WTC11 (cell line): ENCODE measurements at regions not wholly inside any gene's neighbourhood (a gene's known extent, or its start where the extent isn't known, plus 50 kb on each side); places are given as distances from the start of the nearest gene placed in this dataset.

ENCODE experiments used
- ATAC-seq: fragments of 200-7000 bp; cut with Tn5 transposase; 2 replicates; pipeline ENCODE4 v1.10.0; 2021; ENCODE audit warnings: mild to moderate bottlenecking, moderate library complexity
- CTCF ChIA-PET: fragments of 300-600 bp; sonication (Branson Sonifier 250); formaldehyde crosslinking; loops from one replicate; lab custom pipeline; 2021; ENCODE audit warnings: antibody characterized with exemption; lab: Charles Lee
- POLR2A ChIA-PET: fragments of 350-600 bp; sonication (Branson Sonifier 250); formaldehyde crosslinking; loops from one replicate; lab custom pipeline; 2021; ENCODE audit warnings: antibody characterized with exemption; lab: Charles Lee
- DNase-seq: peaks from one replicate; pipeline ENCODE4 v3.0.0; 2021; ENCODE audit warnings: low spot score
- H3K27ac Mint-ChIP-seq: 2 replicates; pipeline ENCODE4 v1.8.0; 2021; ENCODE audit warnings: mixed read lengths
- H3K27me3 Mint-ChIP-seq: 2 replicates; pipeline ENCODE4 v1.8.0; 2021; ENCODE audit warnings: low read depth, mild to moderate bottlenecking, moderate library complexity, mixed read lengths
- H3K36me3 Mint-ChIP-seq: 2 replicates; pipeline ENCODE4 v1.8.0; 2021; ENCODE audit warnings: mixed read lengths
- H3K4me1 Mint-ChIP-seq: 2 replicates; pipeline ENCODE4 v1.8.0; 2022; ENCODE audit warnings: mixed read lengths
- H3K4me3 Mint-ChIP-seq: 2 replicates; pipeline ENCODE4 v1.8.0; 2021; ENCODE audit warnings: mild to moderate bottlenecking, moderate library complexity, mixed read lengths
- H3K9me3 Mint-ChIP-seq: 2 replicates; pipeline ENCODE4 v1.8.0; 2021; ENCODE audit warnings: mixed read lengths
- ATF2 ChIP-seq: sonication (generic); formaldehyde crosslinking; IDR thresholded peaks from 2 replicates; pipeline ENCODE4 v1.8.1; 2022; ENCODE audit warnings: low read depth, missing genetic modification reagents, borderline replicate concordance
- ATF3 ChIP-seq: sonication (generic); formaldehyde crosslinking; conservative IDR thresholded peaks from 2 replicates; pipeline ENCODE4 v1.8.1; 2022; ENCODE audit warnings: mild to moderate bottlenecking, missing genetic modification reagents
- CTCF ChIP-seq: fragments of 200-600 bp; IDR thresholded peaks from 2 replicates; pipeline ENCODE4 v1.8.0; 2022; ENCODE audit warnings: antibody characterized with exemption
- E2F5 ChIP-seq: sonication (generic); formaldehyde crosslinking; IDR thresholded peaks from 2 replicates; pipeline ENCODE4 v1.8.1; 2022; ENCODE audit warnings: mild to moderate bottlenecking, moderate library complexity, missing genetic modification reagents
- ELF4 ChIP-seq: sonication (generic); formaldehyde crosslinking; IDR thresholded peaks from 2 replicates; pipeline ENCODE4 v1.8.1; 2022; ENCODE audit warnings: low read depth, mild to moderate bottlenecking, moderate library complexity, missing genetic modification reagents
- ESRRA ChIP-seq: sonication (generic); formaldehyde crosslinking; IDR thresholded peaks from 2 replicates; pipeline ENCODE4 v1.8.1; 2022; ENCODE audit warnings: mild to moderate bottlenecking, missing genetic modification reagents, borderline replicate concordance
- FOXP4 ChIP-seq: sonication (generic); formaldehyde crosslinking; IDR thresholded peaks from 2 replicates; pipeline ENCODE4 v1.8.0; 2022; ENCODE audit warnings: mild to moderate bottlenecking, missing genetic modification reagents
- GRHL2 ChIP-seq: fragments of 250-450 bp; sonication (Bioruptor Pico); IDR thresholded peaks from 2 replicates; pipeline ENCODE4 v1.8.0; 2022; ENCODE audit warnings: mild to moderate bottlenecking, moderate library complexity; ENCODE audit not compliant: insufficient replicate concordance, severe bottlenecking
- GTF2I ChIP-seq: fragments of 250-450 bp; sonication (Bioruptor Pico); conservative IDR thresholded peaks from 2 replicates; pipeline ENCODE4 v1.4.0; 2021; ENCODE audit warnings: mild to moderate bottlenecking
- HMGXB4 ChIP-seq: sonication (generic); formaldehyde crosslinking; IDR thresholded peaks from 2 replicates; pipeline ENCODE4 v1.8.1; 2023; ENCODE audit warnings: mild to moderate bottlenecking, moderate library complexity, missing genetic modification reagents
- MLX ChIP-seq: sonication (generic); formaldehyde crosslinking; IDR thresholded peaks from 2 replicates; pipeline ENCODE4 v1.8.1; 2023; ENCODE audit warnings: mild to moderate bottlenecking, missing genetic modification reagents, moderate library complexity
- MXD4 ChIP-seq: fragments of 250-450 bp; sonication (Bioruptor Pico); IDR thresholded peaks from 2 replicates; pipeline ENCODE4 v1.8.0; 2021; ENCODE audit warnings: mild to moderate bottlenecking, moderate library complexity, borderline replicate concordance
- NFYB ChIP-seq: sonication (generic); formaldehyde crosslinking; conservative IDR thresholded peaks from 2 replicates; pipeline ENCODE4 v1.8.0; 2022; ENCODE audit warnings: low read depth, missing genetic modification reagents
- TEAD1 ChIP-seq: sonication (generic); formaldehyde crosslinking; IDR thresholded peaks from 2 replicates; pipeline ENCODE4 v1.8.0; 2022; ENCODE audit warnings: mild to moderate bottlenecking, missing genetic modification reagents
- TP53 ChIP-seq: sonication (generic); formaldehyde crosslinking; IDR thresholded peaks from 2 replicates; pipeline ENCODE4 v1.8.1; 2023; ENCODE audit warnings: mild to moderate bottlenecking, missing genetic modification reagents
- ZNF121 ChIP-seq: sonication (generic); formaldehyde crosslinking; IDR thresholded peaks from 2 replicates; pipeline ENCODE4 v1.8.0; 2023; ENCODE audit warnings: missing genetic modification reagents
- ZNF232 ChIP-seq: sonication (generic); formaldehyde crosslinking; IDR thresholded peaks from 2 replicates; pipeline ENCODE4 v1.8.0; 2022; ENCODE audit warnings: mild to moderate bottlenecking, missing genetic modification reagents
- ZNF281 ChIP-seq: sonication (generic); formaldehyde crosslinking; IDR thresholded peaks from 2 replicates; pipeline ENCODE4 v1.8.0; 2023; ENCODE audit warnings: mild to moderate bottlenecking, missing genetic modification reagents
- ZNF396 ChIP-seq: fragments of 250-450 bp; sonication (Bioruptor Pico); IDR thresholded peaks from 2 replicates; pipeline ENCODE4 v1.8.0; 2021; ENCODE audit warnings: mild to moderate bottlenecking, moderate library complexity, borderline replicate concordance
- ZNF416 ChIP-seq: fragments of 250-450 bp; sonication (Bioruptor Pico); IDR thresholded peaks from 2 replicates; pipeline ENCODE4 v1.9.0; 2021; ENCODE audit warnings: mild to moderate bottlenecking, inconsistent platforms

- no peak for TF ChIP-seq E2F5 (CRISPR knock-in tag)
- no peak for TF ChIP-seq TP53 (CRISPR knock-in tag)
- no peak for TF ChIP-seq ELF4
- TF ChIP-seq ZNF416 (CRISPR knock-in tag) = no peak
- no peak for TF ChIP-seq MLX (CRISPR knock-in tag)
- TF ChIP-seq, all 79 proteins: peak for 0
Observed at GRCh38 chr4:81789158-81789557, 317.5 kb upstream of the RASGEF1B start (continued).

- no peak overlapping the region for H3K4me3 Mint-ChIP-seq
- H3K36me3 Mint-ChIP-seq = no peaks in the 10 kb centered on the region
- H3K4me1 Mint-ChIP-seq = no peaks in the 10 kb centered on the region
- ChIA-PET CTCF (interaction anchor here (0.8 to 1.0 kb wide), 2 partner anchors 315 to 320 kb away, joined by 3 read pairs; partner anchors contain the start of gene RASGEF1B), POLR2A (no interaction called here)
- no peak for TF ChIP-seq TEAD1 (CRISPR knock-in tag)
- TF ChIP-seq FOXP4 (CRISPR knock-in tag) = no peak
- no peak for TF ChIP-seq ZNF396 (CRISPR knock-in tag)
- no peak for TF ChIP-seq GRHL2 (CRISPR knock-in tag)
- TF ChIP-seq ATF3 (CRISPR knock-in tag) = no peak
- TF ChIP-seq E2F5 (CRISPR knock-in tag) = no peak
- no peak for TF ChIP-seq GTF2I
- no peak for TF ChIP-seq ZNF232 (CRISPR knock-in tag)
- no peak for TF ChIP-seq NFYB (CRISPR knock-in tag)
- no peaks in the 10 kb centered on the region for H3K9me3 Mint-ChIP-seq
- H3K27ac Mint-ChIP-seq = no peak overlapping the region
- DNase-seq (no peak), ATAC-seq (no peak)
- H3K27me3 Mint-ChIP-seq = no peaks in the 10 kb centered on the region
Observed at GRCh38 chr4:81786766-81787165, 315.1 kb upstream of the RASGEF1B start.

GRCh38 chr4:81786063-81786763 lies 314.5 kb upstream of the RASGEF1B start:
- Mint-ChIP-seq H3K4me1 (no peaks in the 10 kb centered on the region), H3K36me3 (no peaks in the 10 kb centered on the region), H3K27ac (no peak overlapping the region), H3K27me3 (no peaks in the 10 kb centered on the region), H3K4me3 (no peak overlapping the region), H3K9me3 (no peaks in the 10 kb centered on the region)
- DNase-seq (no peak), ATAC-seq (no peak)
- ChIA-PET POLR2A (no interaction called here), CTCF (interaction anchor here (0.8 to 1.0 kb wide), 2 partner anchors 314 to 319 kb away, joined by 3 read pairs; partner anchors contain the start of gene RASGEF1B)
- no peak for TF ChIP-seq HMGXB4
- TF ChIP-seq CTCF = no peak
- no peak for TF ChIP-seq GTF2I
- no peak for TF ChIP-seq MXD4
- no peak for TF ChIP-seq ATF2 (CRISPR knock-in tag)
- TF ChIP-seq ZNF281 (CRISPR knock-in tag) = no peak
- TF ChIP-seq ESRRA (CRISPR knock-in tag) = no peak
- no peak for TF ChIP-seq ZNF121 (CRISPR knock-in tag)
